ENCODE measurements at regions not wholly inside any gene's neighbourhood (a gene's known extent, or its start where the extent isn't known, plus 50 kb on each side); places are given as distances from the start of the nearest gene placed in this dataset.
"Not testable (repeated sequence)": the region's sequence is repeated elsewhere in the genome, so short reads cannot be mapped to it uniquely, and the experiment has no call there.

GRCh38 chr10:117431160-117431559 is 55.9 kb upstream of the PDZD8 start:
- TF ChIP-seq STAG1 (CRISPR knock-in tag; IDR thresholded peaks at IDR 0.05): peak; percentile 57
- TF ChIP-seq RAD21 (CRISPR knock-in tag; IDR thresholded peaks at IDR 0.05): peak; percentile 39; the same call in 1 of the 2 replicates
- TF ChIP-seq CTCF (CRISPR knock-in tag; IDR thresholded peaks at IDR 0.05): peak; percentile 48
- peak; percentile 60; the same call in 1 of the 2 replicates for TF ChIP-seq ZNF317 (CRISPR knock-in tag; IDR thresholded peaks at IDR 0.05)
- TF ChIP-seq SP1 (IDR thresholded peaks at IDR 0.05): no peak
- TF ChIP-seq SP1 (CRISPR knock-in tag; IDR thresholded peaks at IDR 0.05): no peak
- no peak for TF ChIP-seq PAF1 (CRISPR knock-in tag; IDR thresholded peaks at IDR 0.05)
- peak; percentile 30; the same call in 1 of the 2 replicates for TF ChIP-seq SMC3 (IDR thresholded peaks at IDR 0.05; ENCODE audit: low read length)
- TF ChIP-seq, protein P1, sequence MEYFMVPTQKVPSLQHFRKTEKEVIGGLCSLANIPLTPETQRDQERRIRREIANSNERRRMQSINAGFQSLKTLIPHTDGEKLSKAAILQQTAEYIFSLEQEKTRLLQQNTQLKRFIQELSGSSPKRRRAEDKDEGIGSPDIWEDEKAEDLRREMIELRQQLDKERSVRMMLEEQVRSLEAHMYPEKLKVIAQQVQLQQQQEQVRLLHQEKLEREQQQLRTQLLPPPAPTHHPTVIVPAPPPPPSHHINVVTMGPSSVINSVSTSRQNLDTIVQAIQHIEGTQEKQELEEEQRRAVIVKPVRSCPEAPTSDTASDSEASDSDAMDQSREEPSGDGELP (IDR thresholded peaks at IDR 0.05; ENCODE audit: borderline replicate concordance, low read depth): no peak
- H3K27me3 ChIP-seq (ENCODE audit: control insufficient read depth in 1 of 2, insufficient read depth in 2 of 2, low read length in 2 of 2): no peaks in the 10 kb centered on the region; a peak in 1 of 5 replicates
- no peak for DNase-seq (ENCODE audit: low spot score)
- no TSS peak for BruUV-seq (replicated peaks)
- no peaks in the 10 kb centered on the region for H3K9me3 ChIP-seq (ENCODE audit: low read length)
- H4K20me1 ChIP-seq (ENCODE audit: insufficient read depth, low read length): no peaks in the 10 kb centered on the region
- peaks cover 8% of the 10 kb centered on the region for H3K4me1 ChIP-seq (ENCODE audit: insufficient read depth, low read length)
- no peaks in the 10 kb centered on the region for H3K36me3 ChIP-seq (replicated peaks in 1 of 2; ENCODE audit: control insufficient read depth in 1 of 2, insufficient read depth in 2 of 2, low read length in 2 of 2)
- intact Hi-C loops (cut with micrococcal nuclease; ENCODE audit: unreplicated experiment): no loop called here
- peak; percentile 52 for FAIRE-seq
- no peak overlapping the region for H3K4me2 ChIP-seq (ENCODE audit: low read depth, low read length)
- peak; percentile 78 for ATAC-seq
- 46% methylated on average over 4 of the region's 4 CpGs for WGBS (ENCODE audit: low lambda C conversion rate)
- no peak overlapping the region for H3K4me3 ChIP-seq (replicated peaks in 1 of 3; ENCODE audit: insufficient read depth in 1 of 3, low read depth in 2 of 3, low read length in 3 of 3)
- ChIA-PET POLR2A (no interaction called here), CTCF (ENCODE audit: low intra/inter-chr PET ratio, low total read pairs) (no interaction called here)
- no peak overlapping the region for H2AFZ ChIP-seq (ENCODE audit: low read length)
- H3K27ac ChIP-seq (ENCODE audit: extremely low read length, insufficient read depth, low read length): no peak overlapping the region
- in situ Hi-C loops (cut with HindIII; ENCODE audit: extremely low pct_ligation_motif_present, low pct_unique_long_range_greater_than_20kb): no loop called here
- H3K9ac ChIP-seq (ENCODE audit: insufficient read depth, low read depth, low read length): no peak overlapping the region
- H3K79me2 ChIP-seq (ENCODE audit: insufficient read depth, low read length): no peaks in the 10 kb centered on the region

- BruUV-seq (replicated peaks); DNase-seq (ENCODE audit: low spot score); POLR2A ChIA-PET; H3K36me3 ChIP-seq (replicated peaks in 1 of 2; ENCODE audit: control insufficient read depth in 1 of 2, insufficient read depth in 2 of 2, low read length in 2 of 2); H3K4me2 ChIP-seq (ENCODE audit: low read depth, low read length); intact Hi-C loops (cut with micrococcal nuclease; ENCODE audit: unreplicated experiment); CTCF ChIA-PET (ENCODE audit: low intra/inter-chr PET ratio, low total read pairs); H3K9ac ChIP-seq (ENCODE audit: insufficient read depth, low read depth, low read length); ATAC-seq; H4K20me1 ChIP-seq (ENCODE audit: insufficient read depth, low read length); H2AFZ ChIP-seq (ENCODE audit: low read length); H3K79me2 ChIP-seq (ENCODE audit: insufficient read depth, low read length); H3K27ac ChIP-seq (ENCODE audit: extremely low read length, insufficient read depth, low read length); H3K9me3 ChIP-seq (ENCODE audit: low read length); H3K27me3 ChIP-seq (ENCODE audit: control insufficient read depth in 1 of 2, insufficient read depth in 2 of 2, low read length in 2 of 2); H3K4me3 ChIP-seq (replicated peaks in 1 of 3; ENCODE audit: insufficient read depth in 1 of 3, low read depth in 2 of 3, low read length in 3 of 3); in situ Hi-C loops (cut with HindIII; ENCODE audit: extremely low pct_ligation_motif_present, low pct_unique_long_range_greater_than_20kb); FAIRE-seq: not testable (repeated sequence)
- 89% methylated on average over 2 of the region's 2 CpGs for WGBS (ENCODE audit: low lambda C conversion rate)
- H3K4me1 ChIP-seq (ENCODE audit: insufficient read depth, low read length): peaks cover 14% of the 10 kb centered on the region
These were observed 55.3 kb upstream of the PDZD8 start for GRCh38 chr10:117430535-117430934.

All from HepG2 (cell line).